PC-9 (cell line): ENCODE measurements at regions not wholly inside any gene's neighbourhood (a gene's known extent, or its start where the extent isn't known, plus 50 kb on each side); places are given as distances from the start of the nearest gene placed in this dataset.
"Not testable (repeated sequence)": the region's sequence is repeated elsewhere in the genome, so short reads cannot be mapped to it uniquely, and the experiment has no call there.

Source experiments
- BruUV-seq: library from RNA; stranded (reverse); fragments of 400-500 nt; replicated peaks from 2 replicates; lab custom pipeline; 2021; lab: Mats Ljungman, UMichigan
- CTCF ChIA-PET: fragments of 300-600 bp; sonication (Branson Sonifier 250); formaldehyde crosslinking; loops from one replicate; lab custom pipeline; 2022; ENCODE audit warnings: antibody characterized with exemption; lab: Charles Lee
- POLR2A ChIA-PET: fragments of 300-600 bp; sonication (Branson Sonifier 250); formaldehyde crosslinking; loops from one replicate; lab custom pipeline; 2022; ENCODE audit warnings: antibody characterized with exemption; ENCODE audit not compliant: unreplicated experiment; lab: Charles Lee
- DNase-seq, 2 experiments: peaks; one replicate each; pipeline versions ENCODE4 v3.0.0 to v3.0.0-alpha.2; 2015 to 2022; ENCODE audit warnings: mixed read lengths in 1 of 2
- H2AFZ ChIP-seq: fragments of 200-600 bp; sonication (generic); 2 replicates; pipeline ENCODE4 v1.8.1; 2017; ENCODE audit warnings: antibody characterized with exemption
- H3F3A ChIP-seq: fragments of 200-600 bp; sonication (generic); 2 replicates; pipeline ENCODE4 v1.8.1; 2017; ENCODE audit warnings: antibody characterized with exemption, mild to moderate bottlenecking, low read depth; ENCODE audit not compliant: insufficient read depth
- H3K27ac ChIP-seq: fragments of 200-600 bp; sonication (generic); 2 replicates; pipeline ENCODE4 v1.6.1; 2016; ENCODE audit warnings: mixed run types
- H3K27me3 ChIP-seq: fragments of 200-600 bp; sonication (generic); 2 replicates; pipeline ENCODE4 v1.6.1; 2016; ENCODE audit warnings: low read depth, mixed run types; ENCODE audit not compliant: insufficient read depth
- H3K36me3 ChIP-seq: fragments of 200-600 bp; sonication (generic); 2 replicates; pipeline ENCODE4 v1.6.1; 2016; ENCODE audit warnings: low read depth, mixed run types
- H3K4me1 ChIP-seq: fragments of 200-600 bp; sonication (generic); replicated peaks from 2 replicates; pipeline ENCODE4 v1.6.1; 2016; ENCODE audit warnings: mixed run types; ENCODE audit not compliant: insufficient read depth
- H3K4me2 ChIP-seq: fragments of 200-600 bp; sonication (generic); 2 replicates; pipeline ENCODE4 v1.6.1; 2017; ENCODE audit warnings: mixed run types
- H3K4me3 ChIP-seq: fragments of 200-600 bp; sonication (generic); 2 replicates; pipeline ENCODE4 v1.6.1; 2016; ENCODE audit warnings: mixed run types
- H3K79me2 ChIP-seq: fragments of 200-600 bp; sonication (generic); 2 replicates; pipeline ENCODE4 v1.6.1; 2017; ENCODE audit warnings: low read depth, mixed run types
- H3K9me2 ChIP-seq: fragments of 200-600 bp; sonication (generic); 2 replicates; pipeline ENCODE4 v1.8.1; 2017; ENCODE audit warnings: mild to moderate bottlenecking; ENCODE audit not compliant: insufficient read depth
- H3K9me3 ChIP-seq: fragments of 200-600 bp; sonication (generic); 2 replicates; pipeline ENCODE4 v1.8.1; 2016; ENCODE audit warnings: low read depth; ENCODE audit not compliant: insufficient read depth
- H4K20me1 ChIP-seq: fragments of 200-600 bp; sonication (generic); 2 replicates; pipeline ENCODE4 v1.8.1; 2017; ENCODE audit not compliant: insufficient read depth
- EZH2 ChIP-seq: fragments of 200-600 bp; sonication (generic); IDR thresholded peaks from 2 replicates; pipeline ENCODE4 v1.8.0; 2017; ENCODE audit warnings: antibody characterized with exemption, low read depth
- intact Hi-C: fragments of 100-400 bp; cut with micrococcal nuclease; formaldehyde crosslinking; loops from one replicate; pipeline ENCODE4 v1.10.0; 2022; ENCODE audit not compliant: unreplicated experiment
- TF ChIP-seq, protein P1 (sequence below): fragments of 200-600 bp; sonication (generic); conservative IDR thresholded peaks from 2 replicates; pipeline ENCODE4 v1.6.1; 2017; ENCODE audit warnings: mixed run types, antibody characterized with exemption, mild to moderate bottlenecking, moderate library complexity

DNA sequence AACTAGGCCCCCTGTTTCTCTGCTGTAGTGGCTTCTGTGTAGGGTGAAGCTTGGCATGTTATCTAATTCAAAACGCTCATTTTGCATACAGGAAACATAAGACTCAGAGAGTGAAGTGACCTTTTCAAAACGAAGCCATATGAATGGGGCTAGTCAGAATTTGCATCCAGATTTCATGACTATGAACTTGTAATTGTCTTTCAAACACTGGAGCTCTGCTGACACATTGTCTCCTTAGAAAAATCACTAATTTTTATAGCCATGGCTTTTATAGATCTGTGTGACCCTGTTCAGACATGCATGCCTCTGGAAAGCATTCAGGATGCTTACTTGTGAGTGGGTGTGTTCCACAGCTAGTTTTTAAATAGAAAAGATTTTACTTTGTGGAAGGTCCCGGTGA lies 444.3 kb upstream of the GCFC2 start:
- Histone ChIP-seq H3K4me1 (no peaks in the 10 kb centered on the region), H4K20me1 (no peaks in the 10 kb centered on the region), H3K4me2 (no peak overlapping the region), H2AFZ (no peak overlapping the region), H3K4me3 (no peak overlapping the region), H3F3A (no peaks in the 10 kb centered on the region), H3K36me3 (no peaks in the 10 kb centered on the region), H3K27me3 (no peaks in the 10 kb centered on the region; the same call in 1 of the 2 replicates), H3K79me2 (no peaks in the 10 kb centered on the region), H3K9me2 (no peaks in the 10 kb centered on the region), H3K9me3 (no peaks in the 10 kb centered on the region), H3K27ac (no peak overlapping the region)
- no peak for TF ChIP-seq EZH2
- TF ChIP-seq, protein P1, sequence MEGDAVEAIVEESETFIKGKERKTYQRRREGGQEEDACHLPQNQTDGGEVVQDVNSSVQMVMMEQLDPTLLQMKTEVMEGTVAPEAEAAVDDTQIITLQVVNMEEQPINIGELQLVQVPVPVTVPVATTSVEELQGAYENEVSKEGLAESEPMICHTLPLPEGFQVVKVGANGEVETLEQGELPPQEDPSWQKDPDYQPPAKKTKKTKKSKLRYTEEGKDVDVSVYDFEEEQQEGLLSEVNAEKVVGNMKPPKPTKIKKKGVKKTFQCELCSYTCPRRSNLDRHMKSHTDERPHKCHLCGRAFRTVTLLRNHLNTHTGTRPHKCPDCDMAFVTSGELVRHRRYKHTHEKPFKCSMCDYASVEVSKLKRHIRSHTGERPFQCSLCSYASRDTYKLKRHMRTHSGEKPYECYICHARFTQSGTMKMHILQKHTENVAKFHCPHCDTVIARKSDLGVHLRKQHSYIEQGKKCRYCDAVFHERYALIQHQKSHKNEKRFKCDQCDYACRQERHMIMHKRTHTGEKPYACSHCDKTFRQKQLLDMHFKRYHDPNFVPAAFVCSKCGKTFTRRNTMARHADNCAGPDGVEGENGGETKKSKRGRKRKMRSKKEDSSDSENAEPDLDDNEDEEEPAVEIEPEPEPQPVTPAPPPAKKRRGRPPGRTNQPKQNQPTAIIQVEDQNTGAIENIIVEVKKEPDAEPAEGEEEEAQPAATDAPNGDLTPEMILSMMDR: no peak
- ChIA-PET POLR2A (no interaction called here), CTCF (no interaction called here)
- intact Hi-C loops: no loop called here
- DNase-seq: no peak
- no TSS peak for BruUV-seq

DNA sequence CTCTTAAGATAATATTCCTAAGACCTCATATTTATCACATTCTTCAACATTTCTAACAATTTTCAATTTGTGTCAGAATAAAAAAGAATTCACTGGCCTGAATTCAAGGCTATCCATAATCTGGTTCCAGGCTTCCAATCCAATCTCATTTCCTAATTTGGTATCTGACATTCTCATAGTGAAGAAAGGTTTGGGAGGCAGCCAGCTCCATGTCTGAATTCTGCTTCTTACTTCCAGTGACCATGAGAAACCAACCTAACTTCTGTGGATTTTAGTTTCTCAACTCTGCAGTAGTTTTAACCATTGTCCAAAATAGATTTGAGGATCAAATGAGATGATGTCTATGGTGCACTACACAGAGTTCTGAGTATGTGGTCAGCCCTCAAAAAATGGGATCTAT lies 439.1 kb upstream of the GCFC2 start:
- no peaks in the 10 kb centered on the region for H3K27me3 ChIP-seq
- BruUV-seq: no TSS peak
- no peaks in the 10 kb centered on the region for H3F3A ChIP-seq
- no peak overlapping the region for H2AFZ ChIP-seq
- POLR2A ChIA-PET: no interaction called here
- H3K9me2 ChIP-seq: no peaks in the 10 kb centered on the region
- H4K20me1 ChIP-seq: no peaks in the 10 kb centered on the region
- H3K79me2 ChIP-seq: no peaks in the 10 kb centered on the region
- H3K4me2 ChIP-seq: no peak overlapping the region
- H3K36me3 ChIP-seq: no peaks in the 10 kb centered on the region
- no peak overlapping the region for H3K27ac ChIP-seq
- H3K9me3 ChIP-seq: no peaks in the 10 kb centered on the region
- DNase-seq: no peak
- intact Hi-C loops: no loop called here
- H3K4me1 ChIP-seq: no peaks in the 10 kb centered on the region
- CTCF ChIA-PET: no interaction called here
- TF ChIP-seq, protein P1: no peak
- TF ChIP-seq EZH2: no peak
- no peak overlapping the region for H3K4me3 ChIP-seq

DNA sequence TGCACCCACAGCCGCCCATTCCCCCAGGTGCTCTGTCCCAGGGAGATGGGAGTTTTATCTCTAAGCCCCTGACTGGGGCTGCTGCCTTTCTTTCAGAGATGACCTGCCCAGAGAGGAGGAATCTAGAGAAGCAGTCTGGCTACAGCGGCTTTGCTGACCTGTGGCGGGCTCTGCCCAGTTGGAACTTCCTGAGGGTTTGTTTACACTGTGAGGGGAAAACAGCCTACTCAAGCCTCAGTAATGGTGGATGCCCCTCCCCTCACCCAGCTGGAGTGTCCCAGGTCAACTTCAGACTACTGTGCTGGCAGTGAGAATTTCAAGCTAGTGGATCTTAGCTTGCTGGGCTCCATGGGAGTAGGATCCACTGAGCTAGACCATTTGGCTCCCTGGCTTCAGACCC lies 428.6 kb upstream of the GCFC2 start:
- BruUV-seq, H3K27me3 ChIP-seq, H3F3A ChIP-seq, H3K9me2 ChIP-seq, intact Hi-C loops, DNase-seq, H2AFZ ChIP-seq, CTCF ChIA-PET, H3K4me1 ChIP-seq, H3K4me3 ChIP-seq, H3K27ac ChIP-seq, H3K79me2 ChIP-seq, H3K9me3 ChIP-seq, H3K4me2 ChIP-seq, H3K36me3 ChIP-seq, H4K20me1 ChIP-seq: not testable (repeated sequence)
- POLR2A ChIA-PET: interaction anchor here (0.7 kb wide), 1 partner anchor 38 kb away, joined by 3 read pairs; no protein-coding TSS in a partner anchor

DNA sequence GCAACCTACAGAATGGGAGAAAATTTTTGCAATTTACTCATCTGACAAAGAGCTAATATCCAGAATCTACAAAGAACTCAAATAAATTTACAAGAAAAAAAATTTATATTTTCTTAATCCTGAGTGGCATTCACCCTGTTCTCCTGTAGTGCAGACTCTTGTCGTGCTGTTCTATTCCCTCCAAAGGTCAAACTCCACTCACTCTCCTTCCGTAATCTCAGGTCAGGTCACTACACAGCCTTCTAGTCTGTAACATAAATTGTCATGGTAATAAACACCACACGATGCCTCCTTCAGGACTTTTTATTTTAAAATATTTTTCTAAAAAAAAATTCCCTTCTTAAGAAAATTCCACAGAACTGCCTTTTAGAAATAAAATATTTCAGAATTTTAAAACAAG lies 417.9 kb upstream of the GCFC2 start:
- Histone ChIP-seq H3K36me3 (no peaks in the 10 kb centered on the region), H3K27ac (no peak overlapping the region), H3K9me2 (0 out of 2 replicates have a peak, but pooled peaks cover 5% of the 10 kb centered on the region), H3K27me3 (no peaks in the 10 kb centered on the region), H4K20me1 (no peaks in the 10 kb centered on the region), H3K79me2 (no peaks in the 10 kb centered on the region), H3K4me2 (no peak overlapping the region), H2AFZ (no peak overlapping the region), H3K4me1 (no peaks in the 10 kb centered on the region), H3K4me3 (no peak overlapping the region), H3K9me3 (no peaks in the 10 kb centered on the region), H3F3A (no peaks in the 10 kb centered on the region)
- CTCF ChIA-PET: no interaction called here
- TF ChIP-seq, protein P1: no peak
- no peak for TF ChIP-seq EZH2
- no TSS peak for BruUV-seq
- POLR2A ChIA-PET: no interaction called here
- intact Hi-C loops: no loop called here
- DNase-seq: no peak
